Natural killer cell (primary cell): ENCODE measurements at regions not wholly inside any gene's neighbourhood (a gene's known extent, or its start where the extent isn't known, plus 50 kb on each side); places are given as distances from the start of the nearest gene placed in this dataset.

Experiments used
- ATAC-seq, 3 donors: fragments of 150-1000 bp in 2 of 3; fragments of 200-7000 bp in 1 of 3; cut with Tn5 transposase; 1 replicate in 1 of 3; 2 replicates in 2 of 3; pipeline ENCODE4 v1.10.0; 2021; ENCODE audit warnings: mild to moderate bottlenecking in 2 of 3, moderate library complexity in 2 of 3
- DNase-seq, 2 donors: peaks; one replicate each; pipeline versions ENCODE4 v3.0.0 to v3.0.0-alpha.2; 2013 to 2021; ENCODE audit warnings: mixed read lengths in 1 of 2
- H3K27ac ChIP-seq: one replicate; pipeline ENCODE4 v1.5.1; 2013; ENCODE audit warnings: mild to moderate bottlenecking, low read length
- H3K27me3 ChIP-seq: one replicate; pipeline ENCODE4 v1.6.1; 2013; ENCODE audit warnings: low read length; ENCODE audit not compliant: control insufficient read depth, insufficient read depth
- H3K36me3 ChIP-seq: one replicate; pipeline ENCODE4 v1.6.1; 2013; ENCODE audit warnings: low read length; ENCODE audit not compliant: control insufficient read depth, insufficient read depth
- H3K4me1 ChIP-seq: one replicate; pipeline ENCODE4 v1.6.1; 2013; ENCODE audit warnings: low read length; ENCODE audit not compliant: control insufficient read depth, insufficient read depth
- H3K4me3 ChIP-seq: one replicate; pipeline ENCODE4 v1.5.1; 2013; ENCODE audit warnings: low read length
- H3K9me3 ChIP-seq: one replicate; pipeline ENCODE4 v1.6.1; 2013; ENCODE audit warnings: low read length; ENCODE audit not compliant: control insufficient read depth, insufficient read depth
- H3K27ac Mint-ChIP-seq, 2 donors: one replicate each; pipeline ENCODE4 v1.8.0; 2022; ENCODE audit warnings: mild to moderate bottlenecking in 2 of 2, mixed read lengths in 2 of 2, moderate library complexity in 1 of 2
- H3K27me3 Mint-ChIP-seq, 2 donors: one replicate each; pipeline ENCODE4 v1.8.0; 2022; ENCODE audit warnings: low read depth in 2 of 2, mixed read lengths in 2 of 2
- H3K36me3 Mint-ChIP-seq: one replicate; pipeline ENCODE4 v1.8.0; 2022; ENCODE audit warnings: mixed read lengths
- H3K4me1 Mint-ChIP-seq, 2 donors: one replicate each; pipeline ENCODE4 v1.8.0; 2022; ENCODE audit warnings: mixed read lengths in 2 of 2
- H3K4me3 Mint-ChIP-seq: one replicate; pipeline ENCODE4 v1.8.0; 2022; ENCODE audit warnings: mild to moderate bottlenecking, moderate library complexity, mixed read lengths
- H3K9me3 Mint-ChIP-seq, 2 donors: one replicate each; pipeline ENCODE4 v1.8.0; 2022; ENCODE audit warnings: mixed read lengths in 2 of 2
- WGBS: methylation state at CpG from one replicate; pipeline ENCODE4 v1.1.7; 2013; ENCODE audit warnings: missing lambda C conversion rate; ENCODE audit not compliant: insufficient coverage; 5-methylcytosine and 5-hydroxymethylcytosine counted together
- intact Hi-C: fragments of 100-400 bp; cut with micrococcal nuclease; formaldehyde crosslinking; loops from one replicate; pipeline ENCODE4 v1.14.2; 2022
- TF ChIP-seq, protein P1 (sequence below): fragments of 200-600 bp; IDR thresholded peaks from one replicate; pipeline ENCODE4 v1.8.0; 2022; ENCODE audit warnings: antibody characterized with exemption

DNA sequence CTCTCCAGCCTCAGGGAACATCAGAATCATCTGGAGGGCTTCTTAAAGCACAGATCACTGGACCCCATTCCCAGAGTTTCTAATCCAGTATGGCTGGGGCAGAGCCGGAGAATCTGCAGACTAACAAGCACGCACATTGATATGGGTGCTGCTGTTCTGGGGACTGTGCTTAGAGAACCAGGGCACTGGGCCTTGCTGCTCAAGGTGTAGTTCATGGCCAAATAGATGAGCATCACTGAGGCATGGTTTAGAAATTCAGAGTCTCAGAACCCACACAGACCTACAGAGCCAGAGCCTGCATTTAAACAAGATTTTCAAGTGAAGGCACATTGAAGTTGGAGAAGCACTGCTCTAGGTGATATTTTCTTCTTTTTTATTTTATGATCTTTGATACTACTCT, 376.8 kb upstream of the PHF14 start:
- Histone ChIP-seq H3K27ac (no peak overlapping the region), H3K36me3 (no peaks in the 10 kb centered on the region), H3K4me1 (no peaks in the 10 kb centered on the region), H3K4me3 (no peak overlapping the region), H3K9me3 (no peaks in the 10 kb centered on the region), H3K27me3 (no peaks in the 10 kb centered on the region)
- Mint-ChIP-seq H3K27ac (no peak overlapping the region), H3K27me3 (no peaks in the 10 kb centered on the region), H3K9me3 (no peaks in the 10 kb centered on the region), H3K4me1 (no peaks in the 10 kb centered on the region), H3K4me3 (no peak overlapping the region), H3K36me3 (no peaks in the 10 kb centered on the region)
- DNase-seq (no peak), ATAC-seq (no peak)
- TF ChIP-seq, protein P1, sequence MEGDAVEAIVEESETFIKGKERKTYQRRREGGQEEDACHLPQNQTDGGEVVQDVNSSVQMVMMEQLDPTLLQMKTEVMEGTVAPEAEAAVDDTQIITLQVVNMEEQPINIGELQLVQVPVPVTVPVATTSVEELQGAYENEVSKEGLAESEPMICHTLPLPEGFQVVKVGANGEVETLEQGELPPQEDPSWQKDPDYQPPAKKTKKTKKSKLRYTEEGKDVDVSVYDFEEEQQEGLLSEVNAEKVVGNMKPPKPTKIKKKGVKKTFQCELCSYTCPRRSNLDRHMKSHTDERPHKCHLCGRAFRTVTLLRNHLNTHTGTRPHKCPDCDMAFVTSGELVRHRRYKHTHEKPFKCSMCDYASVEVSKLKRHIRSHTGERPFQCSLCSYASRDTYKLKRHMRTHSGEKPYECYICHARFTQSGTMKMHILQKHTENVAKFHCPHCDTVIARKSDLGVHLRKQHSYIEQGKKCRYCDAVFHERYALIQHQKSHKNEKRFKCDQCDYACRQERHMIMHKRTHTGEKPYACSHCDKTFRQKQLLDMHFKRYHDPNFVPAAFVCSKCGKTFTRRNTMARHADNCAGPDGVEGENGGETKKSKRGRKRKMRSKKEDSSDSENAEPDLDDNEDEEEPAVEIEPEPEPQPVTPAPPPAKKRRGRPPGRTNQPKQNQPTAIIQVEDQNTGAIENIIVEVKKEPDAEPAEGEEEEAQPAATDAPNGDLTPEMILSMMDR = no peak
- 96% methylated on average over 2 of the region's 2 CpGs for WGBS
- intact Hi-C loops = no loop called here

DNA sequence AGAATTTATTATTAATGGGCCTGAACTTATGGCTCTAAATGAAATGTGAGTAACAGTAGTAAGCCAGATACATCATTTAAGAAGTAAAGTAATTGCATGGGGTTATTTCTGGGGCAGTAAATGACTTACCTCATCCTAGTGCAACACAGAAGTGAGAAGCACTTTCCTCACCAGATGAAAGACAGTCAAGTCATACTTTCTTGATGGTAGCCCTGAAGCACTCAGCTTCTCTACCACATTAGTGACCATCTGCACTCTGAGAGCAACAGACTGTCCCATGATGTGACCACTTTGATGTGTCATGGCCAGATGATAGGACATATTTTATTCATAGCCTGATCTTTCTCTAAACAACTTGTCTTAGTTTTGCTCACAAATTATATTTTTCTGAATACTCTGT, 369.5 kb upstream of the PHF14 start:
- H3K27me3 Mint-ChIP-seq = no peaks in the 10 kb centered on the region
- H3K9me3 Mint-ChIP-seq = no peaks in the 10 kb centered on the region
- no peak overlapping the region for H3K27ac Mint-ChIP-seq
- no peaks in the 10 kb centered on the region for H3K4me1 Mint-ChIP-seq
- no peak for DNase-seq
- intact Hi-C loops = no loop called here
- no peaks in the 10 kb centered on the region for H3K4me1 ChIP-seq
- no peaks in the 10 kb centered on the region for H3K36me3 Mint-ChIP-seq
- TF ChIP-seq, protein P1 = no peak
- ATAC-seq = no peak
- no peaks in the 10 kb centered on the region for H3K27me3 ChIP-seq
- no peaks in the 10 kb centered on the region for H3K9me3 ChIP-seq
- no peak overlapping the region for H3K4me3 Mint-ChIP-seq
- H3K27ac ChIP-seq = no peak overlapping the region
- no peak overlapping the region for H3K4me3 ChIP-seq
- no peaks in the 10 kb centered on the region for H3K36me3 ChIP-seq

DNA sequence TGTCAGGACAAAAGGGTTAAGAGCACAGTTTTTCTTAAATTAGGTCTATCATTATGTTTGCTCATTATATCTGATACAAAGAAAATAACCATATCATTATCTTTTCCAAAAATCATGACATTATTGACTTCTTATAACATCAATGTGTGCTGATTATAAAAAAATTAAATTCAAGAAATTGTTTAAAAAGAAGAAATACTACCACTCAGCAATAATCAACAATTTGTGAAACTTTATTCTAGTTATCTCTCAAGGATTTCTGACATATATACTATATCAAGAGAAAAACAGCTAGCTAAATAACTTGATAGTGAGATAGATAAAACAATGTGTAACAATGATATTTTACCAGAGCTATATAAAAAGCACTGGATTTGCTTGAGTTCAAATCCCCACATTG, 360.7 kb upstream of the PHF14 start:
- no peak overlapping the region for H3K4me3 Mint-ChIP-seq
- Histone ChIP-seq H3K4me3 (no peak overlapping the region), H3K27me3 (no peaks in the 10 kb centered on the region), H3K9me3 (peaks cover 4% of the 10 kb centered on the region), H3K27ac (no peak overlapping the region), H3K36me3 (no peaks in the 10 kb centered on the region), H3K4me1 (no peaks in the 10 kb centered on the region)
- TF ChIP-seq, protein P1 = no peak
- no peaks in the 10 kb centered on the region for H3K27me3 Mint-ChIP-seq
- DNase-seq = no peak
- H3K36me3 Mint-ChIP-seq = no peaks in the 10 kb centered on the region
- H3K9me3 Mint-ChIP-seq = no peaks in the 10 kb centered on the region
- intact Hi-C loops = no loop called here
- no peak for ATAC-seq
- no peak overlapping the region for H3K27ac Mint-ChIP-seq
- H3K4me1 Mint-ChIP-seq = peaks cover 5% of the 10 kb centered on the region in 2 donors

DNA sequence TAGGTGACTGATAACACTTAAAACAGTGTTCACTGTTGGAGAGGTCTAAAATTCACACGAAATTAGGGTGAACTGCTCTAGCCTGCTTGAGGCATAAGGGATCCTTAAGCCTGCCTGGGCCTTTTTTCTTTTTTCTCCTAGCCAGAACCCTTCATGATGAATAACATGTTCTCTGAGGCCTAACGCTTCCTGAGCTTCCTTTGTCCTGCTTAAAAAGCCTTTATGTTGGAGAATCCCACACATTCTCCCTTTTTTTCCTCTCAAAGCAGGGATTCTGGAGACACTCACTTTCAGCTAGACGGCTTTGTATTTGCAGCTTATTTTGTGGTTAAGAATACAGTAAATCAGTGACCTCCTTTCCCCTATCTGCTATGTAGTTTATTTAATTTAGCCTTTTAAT, 354.7 kb upstream of the PHF14 start:
- Histone ChIP-seq H3K27ac (no peak overlapping the region), H3K27me3 (no peaks in the 10 kb centered on the region), H3K4me3 (no peak overlapping the region), H3K4me1 (no peaks in the 10 kb centered on the region), H3K9me3 (no peaks in the 10 kb centered on the region), H3K36me3 (no peaks in the 10 kb centered on the region)
- Mint-ChIP-seq H3K36me3 (no peaks in the 10 kb centered on the region), H3K27ac (no peak overlapping the region), H3K4me1 (peaks cover 5 to 10% of the 10 kb centered on the region in 2 donors), H3K9me3 (peaks cover 2% of the 10 kb centered on the region in 2 donors), H3K4me3 (no peak overlapping the region), H3K27me3 (no peaks in the 10 kb centered on the region)
- no peak for DNase-seq
- TF ChIP-seq, protein P1 = no peak
- ATAC-seq = no peak
- intact Hi-C loops = no loop called here
- 65% methylated on average over 2 of the region's 3 CpGs for WGBS
